AG04449 (cell line): ENCODE measurements at regions not wholly inside any gene's neighbourhood (a gene's known extent, or its start where the extent isn't known, plus 50 kb on each side); places are given as distances from the start of the nearest gene placed in this dataset.

Experiments used
- CTCF ChIA-PET: fragments of 350-600 bp; formaldehyde crosslinking; extraction: SDS; loops from one replicate; lab custom pipeline; 2021; ENCODE audit warnings: antibody characterized with exemption; lab: Yijun Ruan, JAX
- POLR2A ChIA-PET: fragments of 400-600, 350-600 bp; formaldehyde crosslinking; extraction: SDS; loops from one replicate; lab custom pipeline; 2020; ENCODE audit warnings: antibody characterized with exemption, inconsistent platforms; lab: Yijun Ruan, JAX
- DNase-seq: peaks from one replicate; pipeline ENCODE4 v3.0.0-alpha.2; 2010; ENCODE audit warnings: low read depth, low spot score
- H3K4me3 ChIP-seq: 2 replicates; pipeline ENCODE4 v1.5.1; 2011; ENCODE audit warnings: low read depth, mild to moderate bottlenecking, control low read depth, low read length
- TF ChIP-seq, protein P1 (sequence below): IDR thresholded peaks from one replicate; pipeline ENCODE4 v1.5.1; 2011; ENCODE audit warnings: mild to moderate bottlenecking, moderate library complexity, low read length, control low read depth, inconsistent platforms; ENCODE audit not compliant: insufficient read depth; ENCODE audit errors: missing control alignments

DNA sequence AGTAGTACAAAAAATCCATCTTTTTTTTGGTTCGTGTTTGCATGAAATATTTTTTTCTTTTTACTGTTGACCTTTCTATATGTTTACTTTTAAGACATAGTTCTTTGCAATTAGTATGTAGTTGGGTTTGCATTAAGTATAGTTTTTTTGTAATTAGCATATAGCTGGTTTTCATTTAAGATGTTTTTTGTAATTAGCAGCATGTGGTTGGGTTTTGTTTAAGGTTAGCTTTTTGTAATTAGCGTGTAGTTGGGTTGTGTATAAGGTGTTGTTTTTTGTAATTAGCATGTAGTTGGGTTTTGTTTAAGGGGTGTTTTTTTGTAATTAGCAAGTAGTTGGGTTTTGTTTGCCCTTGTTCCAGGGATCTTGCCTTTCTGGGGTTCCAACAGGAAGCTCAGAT, 193.1 kb downstream of the LPIN1 start:
- no peak for DNase-seq
- POLR2A ChIA-PET, result no interaction called here
- CTCF ChIA-PET, result interaction anchor here (1.1 to 1.6 kb wide), 2 partner anchors 10 to 1068 kb away, joined by 4 read pairs; no protein-coding TSS in a partner anchor
- no peak overlapping the region for H3K4me3 ChIP-seq
- TF ChIP-seq, protein P1, sequence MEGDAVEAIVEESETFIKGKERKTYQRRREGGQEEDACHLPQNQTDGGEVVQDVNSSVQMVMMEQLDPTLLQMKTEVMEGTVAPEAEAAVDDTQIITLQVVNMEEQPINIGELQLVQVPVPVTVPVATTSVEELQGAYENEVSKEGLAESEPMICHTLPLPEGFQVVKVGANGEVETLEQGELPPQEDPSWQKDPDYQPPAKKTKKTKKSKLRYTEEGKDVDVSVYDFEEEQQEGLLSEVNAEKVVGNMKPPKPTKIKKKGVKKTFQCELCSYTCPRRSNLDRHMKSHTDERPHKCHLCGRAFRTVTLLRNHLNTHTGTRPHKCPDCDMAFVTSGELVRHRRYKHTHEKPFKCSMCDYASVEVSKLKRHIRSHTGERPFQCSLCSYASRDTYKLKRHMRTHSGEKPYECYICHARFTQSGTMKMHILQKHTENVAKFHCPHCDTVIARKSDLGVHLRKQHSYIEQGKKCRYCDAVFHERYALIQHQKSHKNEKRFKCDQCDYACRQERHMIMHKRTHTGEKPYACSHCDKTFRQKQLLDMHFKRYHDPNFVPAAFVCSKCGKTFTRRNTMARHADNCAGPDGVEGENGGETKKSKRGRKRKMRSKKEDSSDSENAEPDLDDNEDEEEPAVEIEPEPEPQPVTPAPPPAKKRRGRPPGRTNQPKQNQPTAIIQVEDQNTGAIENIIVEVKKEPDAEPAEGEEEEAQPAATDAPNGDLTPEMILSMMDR, result no peak

DNA sequence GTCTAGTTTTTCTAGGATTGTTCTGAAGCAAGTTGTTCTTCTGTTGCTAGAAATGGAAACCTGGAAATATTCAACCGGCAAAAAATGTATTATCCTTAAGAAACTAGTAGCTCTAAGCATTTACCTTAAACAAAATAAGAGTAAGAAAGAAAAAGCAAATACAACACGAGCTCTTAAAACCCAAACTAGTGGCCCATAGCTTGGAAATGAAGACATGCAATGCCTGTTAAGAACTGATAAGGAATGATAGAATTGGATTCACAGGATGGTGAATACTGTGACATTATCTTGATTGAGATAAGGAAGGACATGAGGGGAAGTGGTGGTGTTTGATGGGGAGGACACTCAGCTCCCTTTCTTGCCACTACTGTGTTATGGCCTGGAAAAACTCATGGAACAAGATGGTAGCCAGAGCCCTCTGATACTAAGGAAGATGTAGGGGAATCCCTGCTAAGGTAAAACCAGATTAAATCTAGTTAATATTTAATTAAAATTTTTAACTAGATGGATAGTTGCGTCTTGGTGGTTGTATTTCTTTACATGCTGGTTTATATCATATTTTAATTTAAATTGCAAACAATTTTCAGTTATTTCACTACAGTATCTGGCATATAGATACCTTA, 193.8 kb downstream of the LPIN1 start:
- no peak for DNase-seq
- H3K4me3 ChIP-seq, result no peak overlapping the region
- POLR2A ChIA-PET, result no interaction called here
- CTCF ChIA-PET, result interaction anchor here (1.1 to 1.6 kb wide), 2 partner anchors 10 to 1067 kb away, joined by 4 read pairs; no protein-coding TSS in a partner anchor
- TF ChIP-seq, protein P1, result no peak

DNA sequence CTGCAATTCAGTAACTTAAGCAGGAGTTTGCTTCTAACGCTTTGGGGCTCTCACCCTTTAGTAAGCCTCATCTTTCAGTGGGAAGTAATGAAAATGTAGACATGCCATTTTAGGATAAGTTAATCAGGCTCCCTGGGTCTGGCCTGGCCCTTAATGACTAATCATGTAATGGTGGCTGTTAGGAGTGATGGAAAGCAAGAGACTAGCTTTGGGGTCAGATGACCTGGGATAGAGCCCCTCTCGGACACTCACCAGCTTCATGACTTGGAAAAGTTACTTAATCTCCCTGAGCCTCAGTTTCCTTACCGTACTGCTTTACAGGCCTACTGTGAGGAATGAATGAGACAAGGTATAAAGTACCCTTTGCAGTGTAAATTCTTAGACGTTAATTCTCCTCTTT, 194.4 kb downstream of the LPIN1 start:
- ChIA-PET POLR2A (no interaction called here), CTCF (interaction anchor here (0.9 kb wide), 1 partner anchor 14 kb away, joined by 3 read pairs; no protein-coding TSS in a partner anchor)
- H3K4me3 ChIP-seq, result no peak overlapping the region
- TF ChIP-seq, protein P1, result no peak
- DNase-seq, result no peak

DNA sequence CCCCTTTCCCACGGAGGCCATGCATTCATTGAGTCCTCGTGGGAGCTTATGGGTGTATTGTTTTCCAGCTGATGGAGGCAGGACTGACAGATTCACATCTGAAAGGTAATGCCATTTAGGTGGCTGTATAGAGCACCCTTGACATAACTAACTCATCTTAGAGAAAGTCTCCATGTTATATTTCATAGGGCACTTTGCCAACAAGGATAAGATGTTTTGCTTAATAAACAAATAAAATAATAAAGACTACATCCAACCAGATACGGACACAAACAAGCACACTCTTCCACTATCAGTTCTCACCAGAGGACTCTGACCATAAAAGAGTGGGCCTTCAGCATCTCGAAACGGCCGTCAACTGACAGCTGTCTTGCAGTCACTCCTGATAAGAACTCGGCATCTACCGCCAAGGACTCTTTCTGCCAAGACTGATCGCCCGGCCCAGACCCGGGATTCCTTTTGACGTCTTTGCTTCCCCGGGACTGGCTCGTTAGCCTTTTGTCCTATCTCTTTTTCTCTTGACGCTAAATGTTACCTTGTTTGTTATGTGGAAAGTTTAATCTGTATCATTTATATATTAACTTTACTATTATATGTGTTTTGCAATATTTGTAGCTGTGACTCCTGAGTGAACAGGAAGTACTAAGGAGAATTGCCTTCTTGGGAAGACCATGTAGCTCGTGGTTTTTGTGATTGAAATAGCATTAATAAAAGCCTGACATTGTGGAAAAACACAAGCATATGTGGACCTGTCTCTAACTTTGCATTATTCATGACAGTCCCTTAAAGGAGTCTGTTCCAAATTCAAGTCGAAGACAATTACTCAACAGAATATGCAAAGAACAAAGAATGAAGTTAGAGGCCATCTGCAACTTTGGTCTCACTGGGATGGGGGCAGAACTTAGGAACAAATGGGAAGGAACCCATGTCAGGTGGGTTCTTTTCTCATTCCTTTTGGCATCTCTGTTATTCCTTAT, 195.1 kb downstream of the LPIN1 start:
- ChIA-PET CTCF (interaction anchor here (0.9 kb wide), 1 partner anchor 14 kb away, joined by 3 read pairs; no protein-coding TSS in a partner anchor), POLR2A (no interaction called here)
- DNase-seq, result no peak
- no peak overlapping the region for H3K4me3 ChIP-seq
- TF ChIP-seq, protein P1, result no peak

DNA sequence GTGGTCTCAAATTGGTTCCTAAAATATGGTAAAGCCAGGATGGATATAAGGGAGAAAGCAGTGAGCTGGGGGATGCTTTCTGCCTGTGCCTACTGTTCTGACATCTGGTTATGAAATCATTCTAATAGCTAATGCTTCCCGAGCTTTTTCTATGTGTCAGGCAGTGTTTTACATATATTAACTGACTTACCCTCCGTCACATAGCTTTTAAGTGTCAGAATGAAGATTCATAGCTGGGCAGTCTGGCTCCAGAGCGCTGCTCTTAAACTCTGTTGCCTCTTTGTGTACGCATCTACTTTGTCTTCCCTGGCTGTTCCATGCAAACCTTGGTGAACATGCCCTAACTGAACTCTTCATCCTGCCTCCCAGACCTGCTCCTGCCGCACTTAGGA, 195.7 kb downstream of the LPIN1 start:
- ChIA-PET POLR2A (no interaction called here), CTCF (no interaction called here)
- DNase-seq, result no peak
- H3K4me3 ChIP-seq, result no peak overlapping the region
- TF ChIP-seq, protein P1, result no peak

DNA sequence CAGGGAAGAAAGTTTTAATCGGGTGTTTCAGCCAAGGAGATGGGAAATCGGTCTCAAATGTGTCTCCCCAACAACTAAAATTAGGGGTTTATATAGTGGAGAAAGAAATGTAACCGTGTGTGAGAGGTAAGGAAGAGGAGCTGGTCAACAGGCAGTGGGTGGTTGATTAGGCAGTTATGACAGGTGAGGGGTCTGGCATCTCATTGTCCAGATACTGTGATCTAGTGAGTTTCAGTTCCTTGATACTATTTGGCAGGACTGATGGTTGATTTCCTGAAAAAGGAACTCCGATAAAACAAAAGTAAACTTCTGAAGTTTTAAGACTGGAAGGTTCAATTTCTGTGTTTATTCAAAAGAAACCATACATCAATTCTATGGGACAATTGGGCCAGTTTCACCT, 197.9 kb downstream of the LPIN1 start:
- DNase-seq, result no peak
- TF ChIP-seq, protein P1, result no peak
- ChIA-PET CTCF (no interaction called here), POLR2A (no interaction called here)
- H3K4me3 ChIP-seq, result no peak overlapping the region
